ENCODE measurements at regions not wholly inside any gene's neighbourhood (a gene's known extent, or its start where the extent isn't known, plus 50 kb on each side); places are given as distances from the start of the nearest gene placed in this dataset.
"Not testable (repeated sequence)": the region's sequence is repeated elsewhere in the genome, so short reads cannot be mapped to it uniquely, and the experiment has no call there.

DNA sequence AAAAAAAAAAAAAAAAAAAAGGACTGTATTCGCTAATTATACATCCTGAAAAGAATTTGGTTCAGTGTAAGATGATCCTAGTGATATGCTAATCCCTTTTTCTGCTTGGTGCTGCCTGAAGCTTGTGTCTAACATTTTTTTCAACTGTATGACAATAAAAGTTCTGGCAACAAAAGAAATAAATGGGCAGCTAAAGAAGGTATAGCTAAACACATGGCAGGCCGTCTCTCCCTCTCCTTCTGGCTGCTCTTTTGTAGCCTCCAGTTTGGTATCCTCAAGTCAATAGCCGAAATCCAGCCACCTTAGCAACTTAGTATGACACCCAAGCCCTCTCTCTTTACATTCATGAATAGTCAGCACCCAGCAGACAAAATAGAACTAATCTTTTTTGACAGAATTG, 198.3 kb upstream of the OTX2 start:
- ATAC-seq (no peak), DNase-seq (no peak)
- peaks cover 24% of the 10 kb centered on the region for H3K27me3 Mint-ChIP-seq
- H3K4me3 Mint-ChIP-seq, result no peak overlapping the region
- no peaks in the 10 kb centered on the region for H3K36me3 Mint-ChIP-seq
- CTCF ChIA-PET, result no interaction called here
- no peak overlapping the region for H3K27ac Mint-ChIP-seq
- peaks cover 2% of the 10 kb centered on the region for H3K9me3 Mint-ChIP-seq (ENCODE audit: low read depth)
- no peaks in the 10 kb centered on the region for H3K4me1 Mint-ChIP-seq

DNA sequence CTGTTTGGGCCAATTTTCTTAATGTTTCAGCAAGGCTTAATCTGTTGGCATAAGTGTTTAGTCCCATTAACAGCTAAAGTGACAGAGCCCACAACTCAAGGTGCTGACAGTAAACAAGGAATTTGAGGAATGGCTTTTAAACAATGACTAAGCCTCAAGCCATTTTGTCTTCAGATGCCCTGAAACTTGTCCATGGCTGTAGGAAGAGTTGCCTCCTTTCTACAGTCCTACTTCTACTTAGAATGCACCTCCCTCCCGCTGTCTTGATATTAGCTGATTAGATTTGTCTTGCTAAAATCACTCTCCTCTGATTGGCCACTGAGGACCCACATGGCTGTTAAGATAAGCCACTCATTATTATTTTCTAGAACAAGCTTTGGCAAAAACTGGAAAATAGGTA, 188.4 kb upstream of the OTX2 start:
- Mint-ChIP-seq H3K4me1 (no peaks in the 10 kb centered on the region), H3K36me3 (no peaks in the 10 kb centered on the region), H3K27me3 (peaks cover 2% of the 10 kb centered on the region), H3K27ac (no peak overlapping the region), H3K9me3 (ENCODE audit: low read depth) (no peaks in the 10 kb centered on the region), H3K4me3 (no peak overlapping the region)
- no peak for DNase-seq
- CTCF ChIA-PET, result no interaction called here
- ATAC-seq, result no peak

DNA sequence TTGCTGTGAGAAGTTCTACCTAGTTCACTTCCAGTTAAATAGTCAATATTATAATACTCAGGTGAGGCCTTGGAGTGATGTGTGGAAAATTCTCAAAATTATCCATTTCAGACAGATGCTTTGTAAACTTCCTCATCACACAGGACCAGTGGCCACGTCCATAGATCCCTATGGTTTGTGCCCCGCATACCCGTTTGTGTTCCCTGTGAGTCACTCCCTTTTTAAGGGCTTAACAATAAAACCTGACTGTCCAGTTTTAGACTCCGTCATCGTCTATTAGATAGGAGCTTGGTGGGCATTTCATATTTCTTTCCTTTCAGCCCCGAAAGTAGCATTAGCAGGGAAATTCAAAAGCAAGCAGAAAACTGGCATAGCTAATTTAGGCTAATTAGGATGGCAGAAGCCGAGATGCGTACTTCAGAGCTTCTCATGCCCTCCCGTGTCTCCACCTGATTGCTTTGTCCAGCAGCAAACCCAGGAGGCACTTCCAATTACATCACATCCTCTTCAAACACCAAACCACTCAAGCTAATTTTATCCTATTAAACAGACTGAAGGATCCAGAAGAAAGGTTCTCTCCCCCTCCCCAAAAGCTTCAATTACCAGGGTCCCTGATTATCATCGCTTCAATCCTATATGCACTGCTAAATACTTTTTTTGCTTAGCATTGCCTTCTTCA, 186.6 kb upstream of the OTX2 start:
- CTCF ChIA-PET, result no interaction called here
- Mint-ChIP-seq H3K27me3 (peaks cover 2% of the 10 kb centered on the region), H3K36me3 (no peaks in the 10 kb centered on the region), H3K4me3 (no peak overlapping the region), H3K27ac (no peak overlapping the region), H3K9me3 (ENCODE audit: low read depth) (no peaks in the 10 kb centered on the region), H3K4me1 (no peaks in the 10 kb centered on the region)
- DNase-seq (no peak), ATAC-seq (no peak)

DNA sequence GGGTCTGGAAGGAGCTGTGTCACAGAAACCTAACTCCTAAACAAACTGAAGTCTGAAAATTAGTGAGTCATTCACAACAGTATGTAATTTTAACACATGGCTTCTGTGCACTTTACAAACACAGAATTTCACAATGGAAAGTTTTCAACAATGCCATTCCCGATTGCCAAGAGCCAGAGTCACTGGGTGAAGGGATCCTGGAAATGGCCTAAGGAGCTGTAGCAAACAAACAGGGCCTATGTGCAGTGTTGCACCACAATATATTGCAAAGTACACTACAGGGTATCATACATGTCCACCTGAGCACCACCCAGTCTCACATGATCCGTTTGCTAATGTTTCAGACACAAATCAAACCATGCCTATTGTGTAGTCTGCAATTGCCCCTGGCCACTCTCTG, 184.7 kb upstream of the OTX2 start:
- CTCF ChIA-PET, result no interaction called here
- DNase-seq (no peak), ATAC-seq (no peak)
- H3K4me1 Mint-ChIP-seq, result no peaks in the 10 kb centered on the region
- H3K9me3 Mint-ChIP-seq (ENCODE audit: low read depth), result peaks cover 3% of the 10 kb centered on the region
- no peaks in the 10 kb centered on the region for H3K36me3 Mint-ChIP-seq
- H3K4me3 Mint-ChIP-seq, result no peak overlapping the region
- no peak overlapping the region for H3K27ac Mint-ChIP-seq
- H3K27me3 Mint-ChIP-seq, result peaks cover 2% of the 10 kb centered on the region

DNA sequence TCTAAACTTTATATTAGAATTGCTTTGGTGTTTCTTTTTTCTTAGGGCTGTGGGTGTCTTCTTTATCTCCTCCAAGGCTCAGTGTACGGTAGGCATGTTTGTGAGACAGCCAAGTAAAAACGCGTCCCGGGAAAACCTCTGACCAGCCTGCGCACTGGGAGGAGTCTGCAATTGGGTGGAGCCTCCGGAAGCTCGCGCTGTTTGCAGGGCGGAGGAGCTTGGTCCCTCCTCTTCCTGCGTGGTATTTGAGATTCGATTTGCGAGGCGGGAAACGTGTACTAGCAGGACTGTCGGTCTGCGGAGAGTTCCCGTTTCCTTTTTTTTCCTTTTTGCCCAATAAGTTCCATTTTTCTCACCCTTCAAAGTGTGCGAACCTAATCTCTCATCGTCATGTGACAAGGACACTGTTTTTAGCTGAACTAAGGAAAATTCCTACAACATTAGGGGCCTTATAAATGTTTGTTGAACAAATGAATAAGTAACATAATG, 182.1 kb upstream of the OTX2 start:
- ATAC-seq, result no peak
- Mint-ChIP-seq H3K9me3 (ENCODE audit: low read depth) (peaks cover 3% of the 10 kb centered on the region), H3K4me1 (no peaks in the 10 kb centered on the region), H3K36me3 (no peaks in the 10 kb centered on the region), H3K27me3 (no peaks in the 10 kb centered on the region), H3K4me3 (no peak overlapping the region), H3K27ac (no peak overlapping the region)
- no peak for DNase-seq
- CTCF ChIA-PET, result no interaction called here

DNA sequence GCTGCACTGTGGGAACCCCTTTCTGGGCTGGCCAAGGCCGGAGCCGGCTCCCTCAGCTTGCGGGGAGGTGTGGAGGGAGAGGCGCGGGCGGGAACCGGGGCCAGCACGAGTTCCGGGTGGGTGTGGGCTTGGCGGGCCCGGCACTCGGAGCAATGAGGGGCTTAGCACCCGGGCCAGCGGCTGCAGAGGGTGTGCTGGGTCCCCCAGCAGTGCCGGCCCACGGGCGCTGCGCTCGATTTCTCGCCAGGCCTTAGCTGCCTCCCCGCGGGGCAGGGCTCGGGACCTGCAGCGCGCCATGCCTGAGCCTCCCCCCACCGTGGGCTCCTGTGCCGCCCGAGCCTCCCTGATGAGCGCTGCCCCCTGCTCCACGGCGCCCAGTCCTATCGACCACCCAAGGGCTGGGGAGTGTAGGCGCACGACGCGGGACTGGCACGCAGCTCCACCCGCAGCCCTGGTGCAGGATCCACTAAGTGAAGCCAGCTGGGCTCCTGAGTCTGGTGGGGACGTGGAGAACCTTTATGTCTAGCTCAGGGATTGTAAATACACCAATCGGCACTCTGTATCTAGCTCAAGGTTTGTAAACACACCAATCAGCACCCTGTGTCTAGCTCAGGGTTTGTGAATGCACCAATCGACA, 180.8 kb upstream of the OTX2 start:
- H3K36me3 Mint-ChIP-seq; DNase-seq; H3K9me3 Mint-ChIP-seq (ENCODE audit: low read depth); H3K4me1 Mint-ChIP-seq; CTCF ChIA-PET; H3K4me3 Mint-ChIP-seq; H3K27ac Mint-ChIP-seq; ATAC-seq; H3K27me3 Mint-ChIP-seq: not testable (repeated sequence)

DNA sequence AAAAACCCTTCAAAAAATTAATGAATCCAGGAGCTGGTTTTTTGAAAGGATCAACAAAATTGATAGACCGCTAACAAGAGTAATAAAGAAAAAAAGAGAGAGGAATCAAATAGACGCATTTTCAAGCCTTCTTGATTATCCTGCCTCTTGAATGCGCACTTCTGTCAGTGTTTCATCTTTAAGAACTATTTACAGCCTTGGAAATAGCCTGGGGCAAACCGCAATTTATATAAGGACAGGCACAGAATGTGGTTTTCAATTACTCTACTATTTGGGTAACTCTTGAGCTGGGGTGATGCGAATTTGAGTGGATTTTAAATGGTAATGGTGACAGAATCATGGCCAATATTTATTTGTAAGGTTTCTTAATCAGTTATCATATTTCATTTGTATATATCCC, 179.1 kb upstream of the OTX2 start:
- H3K27me3 Mint-ChIP-seq, result no peaks in the 10 kb centered on the region
- no peak overlapping the region for H3K4me3 Mint-ChIP-seq
- H3K9me3 Mint-ChIP-seq (ENCODE audit: low read depth), result peaks cover 3% of the 10 kb centered on the region
- H3K27ac Mint-ChIP-seq, result no peak overlapping the region
- no peaks in the 10 kb centered on the region for H3K36me3 Mint-ChIP-seq
- CTCF ChIA-PET, result no interaction called here
- DNase-seq (no peak), ATAC-seq (no peak)
- H3K4me1 Mint-ChIP-seq, result no peaks in the 10 kb centered on the region

DNA sequence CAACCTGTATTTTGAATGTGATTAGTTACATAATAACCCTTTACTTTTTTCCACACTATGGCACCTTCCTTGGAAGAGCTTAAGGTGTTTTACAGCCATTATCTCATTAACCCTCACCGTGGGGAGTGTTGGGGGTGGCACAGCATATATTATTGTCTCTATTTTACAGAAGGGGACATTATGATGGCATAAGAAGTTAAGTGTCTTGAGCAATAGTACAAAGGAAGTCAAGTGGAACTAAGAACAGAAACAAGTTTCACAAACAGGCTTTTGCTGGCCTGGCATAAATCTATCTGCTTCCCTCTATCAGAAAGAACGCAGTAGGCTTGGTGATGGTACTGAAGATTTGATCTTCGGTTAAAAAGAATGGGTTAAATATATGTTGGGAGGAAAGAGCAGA, 169.7 kb upstream of the OTX2 start:
- Mint-ChIP-seq H3K4me3 (no peak overlapping the region), H3K9me3 (ENCODE audit: low read depth) (no peaks in the 10 kb centered on the region), H3K36me3 (no peaks in the 10 kb centered on the region), H3K27ac (no peak overlapping the region), H3K27me3 (peaks cover 7% of the 10 kb centered on the region), H3K4me1 (no peaks in the 10 kb centered on the region)
- DNase-seq (no peak), ATAC-seq (no peak)
- CTCF ChIA-PET, result interaction anchor here (1.0 kb wide), 1 partner anchor 45 kb away, joined by 3 read pairs; no protein-coding TSS in a partner anchor

DNA sequence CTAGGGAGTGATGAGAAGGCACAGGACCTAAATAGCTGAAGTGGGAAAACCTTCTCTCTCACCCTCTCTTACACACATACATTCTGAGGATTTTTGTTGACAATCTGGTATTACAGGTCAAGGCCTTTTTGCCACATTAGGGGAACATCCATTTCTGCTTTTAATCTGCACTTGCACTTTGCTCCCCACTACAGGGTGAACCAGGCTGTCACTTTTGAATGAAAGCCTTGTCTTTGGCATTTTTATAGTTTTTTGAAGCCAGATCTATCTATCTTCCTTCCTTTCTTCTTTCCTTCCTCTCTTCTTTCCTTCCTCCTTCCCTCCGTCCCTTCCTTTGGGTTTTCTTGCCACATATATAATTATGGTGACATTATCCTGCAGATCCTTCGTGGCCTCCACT, 165.9 kb upstream of the OTX2 start:
- Mint-ChIP-seq H3K36me3 (no peaks in the 10 kb centered on the region), H3K4me1 (no peaks in the 10 kb centered on the region), H3K9me3 (ENCODE audit: low read depth) (no peaks in the 10 kb centered on the region)

DNA sequence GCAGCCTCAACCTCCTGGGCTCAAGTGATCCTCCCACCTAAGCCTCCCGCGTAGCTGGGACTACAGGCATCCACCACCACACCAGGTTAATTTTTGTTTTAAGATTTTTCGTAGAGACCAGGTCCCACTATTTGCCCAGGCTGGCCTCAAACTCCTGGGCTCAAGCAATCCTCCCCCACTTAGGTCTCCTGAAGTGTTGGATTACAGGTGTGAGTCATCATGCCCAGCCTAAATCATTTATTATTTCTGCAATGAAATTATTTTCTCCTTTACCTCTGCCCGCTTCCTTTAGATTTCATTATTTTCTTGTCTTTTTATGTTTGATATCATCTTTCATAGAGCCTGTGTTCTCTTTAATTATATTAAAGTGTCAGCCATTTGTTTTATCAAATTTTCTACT, 165.2 kb upstream of the OTX2 start:
- no peaks in the 10 kb centered on the region for H3K36me3 Mint-ChIP-seq
- H3K27ac Mint-ChIP-seq, result no peak overlapping the region
- CTCF ChIA-PET, result no interaction called here
- H3K9me3 Mint-ChIP-seq (ENCODE audit: low read depth), result no peaks in the 10 kb centered on the region
- DNase-seq (no peak), ATAC-seq (no peak)
- H3K27me3 Mint-ChIP-seq, result no peaks in the 10 kb centered on the region
- H3K4me1 Mint-ChIP-seq, result no peaks in the 10 kb centered on the region
- no peak overlapping the region for H3K4me3 Mint-ChIP-seq

More for the DNA sequence above, 165.9 kb upstream of the OTX2 start:
- H3K27me3 Mint-ChIP-seq, result no peaks in the 10 kb centered on the region
- no peak overlapping the region for H3K4me3 Mint-ChIP-seq
- no peak overlapping the region for H3K27ac Mint-ChIP-seq
- ATAC-seq (no peak), DNase-seq (no peak)
- CTCF ChIA-PET, result no interaction called here

DNA sequence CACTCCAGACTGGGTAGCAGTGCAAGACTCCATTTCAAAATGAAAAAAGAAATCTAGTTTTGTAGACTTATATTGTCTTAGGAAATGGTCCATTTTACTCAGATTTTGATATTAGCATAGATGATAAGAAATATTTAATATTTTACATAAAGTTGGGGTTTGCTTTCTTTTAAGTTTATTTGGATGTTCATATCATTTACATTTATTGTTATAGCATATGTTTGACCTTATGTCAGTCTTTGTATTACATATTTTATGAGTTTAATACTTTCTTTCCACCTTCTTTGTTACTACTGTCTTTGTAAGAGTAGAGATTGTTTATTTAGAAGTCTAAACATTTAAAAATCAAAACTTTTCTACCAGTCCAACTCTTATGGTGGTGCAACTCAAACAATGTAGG, 162.7 kb upstream of the OTX2 start:
- DNase-seq (no peak), ATAC-seq (no peak)
- H3K36me3 Mint-ChIP-seq, result no peaks in the 10 kb centered on the region
- CTCF ChIA-PET, result no interaction called here
- no peaks in the 10 kb centered on the region for H3K27me3 Mint-ChIP-seq
- no peak overlapping the region for H3K4me3 Mint-ChIP-seq
- no peaks in the 10 kb centered on the region for H3K9me3 Mint-ChIP-seq (ENCODE audit: low read depth)
- no peak overlapping the region for H3K27ac Mint-ChIP-seq
- no peaks in the 10 kb centered on the region for H3K4me1 Mint-ChIP-seq

DNA sequence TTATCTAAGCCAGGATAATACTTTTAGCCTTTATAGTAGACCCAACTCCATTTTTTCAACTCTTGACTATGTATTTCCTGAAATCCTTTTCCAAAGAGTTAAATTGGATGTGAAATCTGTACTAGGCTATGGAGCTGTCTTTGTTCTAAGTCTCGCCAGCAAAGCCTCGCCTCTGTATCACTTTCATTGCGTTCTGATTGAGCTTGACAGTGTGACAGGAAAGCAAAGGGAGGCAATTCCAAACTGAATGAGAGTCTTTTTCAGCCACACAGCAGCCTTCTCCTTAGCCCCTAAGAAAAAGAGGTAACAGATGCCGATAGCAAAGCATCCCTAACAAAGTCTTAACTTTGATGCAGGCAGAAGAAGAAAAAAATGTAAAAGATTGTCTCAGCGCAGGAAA, 154.6 kb upstream of the OTX2 start:
- Mint-ChIP-seq H3K4me1 (no peaks in the 10 kb centered on the region), H3K27ac (no peak overlapping the region), H3K27me3 (peaks cover 1% of the 10 kb centered on the region), H3K9me3 (ENCODE audit: low read depth) (no peaks in the 10 kb centered on the region), H3K4me3 (no peak overlapping the region), H3K36me3 (no peaks in the 10 kb centered on the region)
- ATAC-seq (no peak), DNase-seq (no peak)
- CTCF ChIA-PET, result no interaction called here

DNA sequence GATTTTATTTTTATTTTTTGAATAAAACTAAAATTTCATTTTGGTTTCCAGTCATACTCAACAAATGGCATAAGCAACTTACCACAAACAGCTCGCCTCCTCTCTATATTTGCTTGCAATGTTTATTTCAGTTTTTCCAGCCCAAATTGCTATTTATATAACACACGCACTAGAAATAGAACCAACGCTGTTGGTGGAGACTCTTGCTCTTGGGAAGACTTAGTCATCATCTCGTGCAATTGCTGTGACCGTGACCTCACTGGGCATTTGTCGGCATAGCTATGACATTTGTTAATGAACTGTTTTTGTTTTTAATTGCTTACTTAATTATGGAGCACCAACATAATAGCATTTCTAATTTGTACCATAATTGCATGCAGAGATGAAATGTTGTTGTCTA, 153.1 kb upstream of the OTX2 start:
- no peak for ATAC-seq
- Mint-ChIP-seq H3K9me3 (ENCODE audit: low read depth) (no peaks in the 10 kb centered on the region), H3K27ac (no peak overlapping the region), H3K4me1 (no peaks in the 10 kb centered on the region), H3K27me3 (peaks cover 8% of the 10 kb centered on the region), H3K36me3 (no peaks in the 10 kb centered on the region), H3K4me3 (no peak overlapping the region)
- no peak for DNase-seq
- CTCF ChIA-PET, result no interaction called here

DNA sequence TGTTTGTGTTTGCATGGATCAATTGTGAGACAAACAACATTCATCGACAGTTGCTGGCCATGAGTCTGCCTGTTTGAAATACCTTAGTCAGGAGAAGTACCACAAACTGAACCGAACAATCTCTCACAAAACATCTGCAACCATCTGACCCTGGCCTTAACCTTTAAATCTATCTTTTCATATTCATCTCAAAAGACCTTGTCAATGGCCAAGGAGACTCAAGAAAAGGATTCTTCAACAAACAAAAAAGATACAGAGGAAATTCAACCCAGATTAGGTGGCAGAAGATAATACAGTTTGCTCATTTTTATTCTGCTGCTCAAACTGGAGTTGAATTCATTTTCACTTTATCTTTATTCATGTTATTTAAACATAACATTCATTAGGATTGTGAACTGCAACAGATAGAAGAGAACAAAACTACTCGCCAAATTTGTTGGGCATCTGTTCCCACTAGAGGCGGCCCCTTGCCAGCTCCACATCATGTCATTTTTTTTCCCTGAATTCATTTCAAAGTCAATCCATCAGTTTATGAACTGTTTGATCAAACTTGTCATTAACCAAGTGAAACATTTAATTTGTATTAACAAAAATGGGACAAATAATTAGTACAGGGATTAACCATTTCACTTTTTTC, 152.3 kb upstream of the OTX2 start:
- DNase-seq (no peak), ATAC-seq (no peak)
- CTCF ChIA-PET, result no interaction called here
- H3K27me3 Mint-ChIP-seq, result peaks cover 8% of the 10 kb centered on the region
- no peaks in the 10 kb centered on the region for H3K9me3 Mint-ChIP-seq (ENCODE audit: low read depth)
- no peaks in the 10 kb centered on the region for H3K4me1 Mint-ChIP-seq
- no peaks in the 10 kb centered on the region for H3K36me3 Mint-ChIP-seq
- no peak overlapping the region for H3K4me3 Mint-ChIP-seq
- no peak overlapping the region for H3K27ac Mint-ChIP-seq
